D341Med (cell line): ENCODE measurements at regions not wholly inside any gene's neighbourhood (a gene's known extent, or its start where the extent isn't known, plus 50 kb on each side); places are given as distances from the start of the nearest gene placed in this dataset.
"Not testable (repeated sequence)": the region's sequence is repeated elsewhere in the genome, so short reads cannot be mapped to it uniquely, and the experiment has no call there.

Experiments
- DNase-seq: peaks from one replicate; pipeline ENCODE4 v3.0.0; 2012; ENCODE audit warnings: low spot score

GRCh38 chr1:81540216-81540615 lies 260.5 kb upstream of the ADGRL2 start:
- DNase-seq: no peak

- no peak for DNase-seq
These were observed 271.7 kb upstream of the ADGRL2 start for GRCh38 chr1:81529014-81529413.

- no peak for DNase-seq
These were observed 275.6 kb upstream of the ADGRL2 start for GRCh38 chr1:81525085-81525484.

- no peak for DNase-seq
These were observed 280.7 kb upstream of the ADGRL2 start for GRCh38 chr1:81519987-81520386.

GRCh38 chr1:81517987-81518386 lies 282.7 kb upstream of the ADGRL2 start:
- DNase-seq: no peak

GRCh38 chr1:81513796-81514354 lies 286.9 kb upstream of the ADGRL2 start:
- DNase-seq: no peak

GRCh38 chr1:81512252-81513003 lies 288.3 kb upstream of the ADGRL2 start:
- no peak for DNase-seq

- no peak for DNase-seq
These were observed 289.5 kb upstream of the ADGRL2 start for GRCh38 chr1:81511281-81511680.

GRCh38 chr1:81510701-81511100 lies 290.0 kb upstream of the ADGRL2 start:
- DNase-seq: no peak

GRCh38 chr1:81509594-81509993 lies 291.1 kb upstream of the ADGRL2 start:
- DNase-seq: no peak

GRCh38 chr1:81506699-81507098 lies 294.0 kb upstream of the ADGRL2 start:
- no peak for DNase-seq

- no peak for DNase-seq
These were observed 294.9 kb upstream of the ADGRL2 start for GRCh38 chr1:81505831-81506230.

- DNase-seq: not testable (repeated sequence)
These were observed 295.9 kb upstream of the ADGRL2 start for GRCh38 chr1:81504820-81505219.

- DNase-seq: not testable (repeated sequence)
These were observed 298.0 kb upstream of the ADGRL2 start for GRCh38 chr1:81502705-81503104.

GRCh38 chr1:81501485-81501884 lies 299.2 kb upstream of the ADGRL2 start:
- not testable (repeated sequence) for DNase-seq

GRCh38 chr1:81499487-81499886 lies 301.2 kb upstream of the ADGRL2 start:
- DNase-seq: no peak

GRCh38 chr1:81498471-81499462 lies 302.0 kb upstream of the ADGRL2 start:
- DNase-seq: no peak

- no peak for DNase-seq
These were observed 304.4 kb upstream of the ADGRL2 start for GRCh38 chr1:81496349-81496748.

GRCh38 chr1:81493102-81493869 lies 307.4 kb upstream of the ADGRL2 start:
- DNase-seq: no peak

- no peak for DNase-seq
These were observed 308.1 kb upstream of the ADGRL2 start for GRCh38 chr1:81492628-81493027.

GRCh38 chr1:81490614-81491013 lies 310.1 kb upstream of the ADGRL2 start:
- DNase-seq: no peak

- DNase-seq: no peak
These were observed 311.3 kb upstream of the ADGRL2 start for GRCh38 chr1:81489372-81489934.
